Sigmoid colon (tissue), 6 donors: ENCODE measurements at regions not wholly inside any gene's neighbourhood (a gene's known extent, or its start where the extent isn't known, plus 50 kb on each side); places are given as distances from the start of the nearest gene placed in this dataset.

ENCODE experiments used
- DNase-seq: peaks from one replicate; pipeline ENCODE4 v3.0.0-alpha.2; 2019
- H3K27ac ChIP-seq, 4 donors: fragments of 200-600 bp; sonication (generic); one replicate each; pipeline ENCODE4 v1.5.1; 2016 to 2019; ENCODE audit warnings: mild to moderate bottlenecking in 1 of 4
- H3K27me3 ChIP-seq, 3 donors: fragments of 200-600 bp; sonication (generic); one replicate each; pipeline ENCODE4 v1.5.1; 2019; ENCODE audit warnings: mild to moderate bottlenecking in 1 of 3
- H3K36me3 ChIP-seq, 4 donors: fragments of 200-600 bp; sonication (generic); one replicate each; pipeline ENCODE4 v1.5.1; 2016 to 2019
- H3K4me1 ChIP-seq, 4 donors: fragments of 200-600 bp; sonication (generic); one replicate each; pipeline ENCODE4 v1.5.1; 2017 to 2019
- H3K4me3 ChIP-seq, 4 donors: fragments of 200-600 bp; sonication (generic); one replicate each; pipeline ENCODE4 v1.5.1; 2017 to 2019; ENCODE audit warnings: mild to moderate bottlenecking in 2 of 4, moderate library complexity in 1 of 4
- H3K9me3 ChIP-seq, 4 donors: fragments of 200-600 bp in 3 of 4; sonication (generic) in 3 of 4; one replicate each; pipeline versions ENCODE4 v1.5.1 to v1.6.1; 2013 to 2019
- EP300 ChIP-seq, 4 donors: sonication (generic); formaldehyde crosslinking; IDR thresholded peaks; one replicate each; pipeline ENCODE4 v1.6.1; 2017; ENCODE audit warnings: antibody characterized with exemption in 4 of 4
- POLR2A ChIP-seq, 2 donors: fragments of 450-650 bp; IDR thresholded peaks; one replicate each; pipeline ENCODE4 v1.6.1; 2016; ENCODE audit warnings: antibody characterized with exemption in 2 of 2, mild to moderate bottlenecking in 2 of 2, moderate library complexity in 2 of 2
- POLR2AphosphoS5 ChIP-seq, 4 donors: sonication (generic); formaldehyde crosslinking; IDR thresholded peaks; one replicate each; pipeline ENCODE4 v1.6.1; 2017; ENCODE audit warnings: antibody characterized with exemption in 4 of 4
- WGBS, 2 donors: extraction: QIAGEN DNeasy Blood & Tissue Kit; methylation state at CpG; one replicate each; pipeline ENCODE4 v1.1.7; 2013; 5-methylcytosine and 5-hydroxymethylcytosine counted together
- intact Hi-C: fragments of 100-400 bp; cut with DNase I; formaldehyde crosslinking; loops from one replicate; pipeline ENCODE4 v1.15.1; 2023
- TF ChIP-seq, protein P1 (sequence below), 4 experiments: fragments of 450-650 bp in 3 of 4; fragments of 200-600 bp in 1 of 4; IDR thresholded peaks; one replicate each; pipeline ENCODE4 v1.5.1; 2016 to 2019; ENCODE audit warnings: antibody characterized with exemption in 4 of 4, mild to moderate bottlenecking in 3 of 4, moderate library complexity in 2 of 4
- donor health status: healthy with polysubstance abuse.
- donor health status: healthy.

GRCh38 chr9:88220652-88221051, 82.4 kb upstream of the SPATA31C2 start:
- no peak overlapping the region for H3K4me3 ChIP-seq
- no peaks in the 10 kb centered on the region for H3K9me3 ChIP-seq
- 89 to 93% methylated on average over 20 of the region's 20 CpGs for WGBS, 2 donors
- TF ChIP-seq POLR2A (IDR thresholded peaks at IDR 0.05) (no peak), POLR2AphosphoS5 (IDR thresholded peaks at IDR 0.05) (no peak), EP300 (IDR thresholded peaks at IDR 0.05) (no peak)
- TF ChIP-seq, protein P1, sequence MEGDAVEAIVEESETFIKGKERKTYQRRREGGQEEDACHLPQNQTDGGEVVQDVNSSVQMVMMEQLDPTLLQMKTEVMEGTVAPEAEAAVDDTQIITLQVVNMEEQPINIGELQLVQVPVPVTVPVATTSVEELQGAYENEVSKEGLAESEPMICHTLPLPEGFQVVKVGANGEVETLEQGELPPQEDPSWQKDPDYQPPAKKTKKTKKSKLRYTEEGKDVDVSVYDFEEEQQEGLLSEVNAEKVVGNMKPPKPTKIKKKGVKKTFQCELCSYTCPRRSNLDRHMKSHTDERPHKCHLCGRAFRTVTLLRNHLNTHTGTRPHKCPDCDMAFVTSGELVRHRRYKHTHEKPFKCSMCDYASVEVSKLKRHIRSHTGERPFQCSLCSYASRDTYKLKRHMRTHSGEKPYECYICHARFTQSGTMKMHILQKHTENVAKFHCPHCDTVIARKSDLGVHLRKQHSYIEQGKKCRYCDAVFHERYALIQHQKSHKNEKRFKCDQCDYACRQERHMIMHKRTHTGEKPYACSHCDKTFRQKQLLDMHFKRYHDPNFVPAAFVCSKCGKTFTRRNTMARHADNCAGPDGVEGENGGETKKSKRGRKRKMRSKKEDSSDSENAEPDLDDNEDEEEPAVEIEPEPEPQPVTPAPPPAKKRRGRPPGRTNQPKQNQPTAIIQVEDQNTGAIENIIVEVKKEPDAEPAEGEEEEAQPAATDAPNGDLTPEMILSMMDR (IDR thresholded peaks at IDR 0.05), result no peak
- no peak overlapping the region for H3K27ac ChIP-seq
- DNase-seq, result no peak
- no peaks in the 10 kb centered on the region for H3K4me1 ChIP-seq
- H3K36me3 ChIP-seq, result no peaks in the 10 kb centered on the region
- intact Hi-C loops, result no loop called here
- no peaks in the 10 kb centered on the region for H3K27me3 ChIP-seq

- no peaks in the 10 kb centered on the region for H3K9me3 ChIP-seq
- no peaks in the 10 kb centered on the region for H3K4me1 ChIP-seq
- no peak for TF ChIP-seq POLR2AphosphoS5 (IDR thresholded peaks at IDR 0.05)
- TF ChIP-seq POLR2A (IDR thresholded peaks at IDR 0.05), result no peak
- TF ChIP-seq, protein P1 (IDR thresholded peaks at IDR 0.05), result no peak
- no peak for TF ChIP-seq EP300 (IDR thresholded peaks at IDR 0.05)
- H3K27me3 ChIP-seq, result no peaks in the 10 kb centered on the region
- WGBS, 2 donors, result 24 to 75% methylated on average over 4 of the region's 4 CpGs
- no peak overlapping the region for H3K27ac ChIP-seq
- intact Hi-C loops, result no loop called here
- DNase-seq, result no peak
- H3K4me3 ChIP-seq, result no peak overlapping the region
- H3K36me3 ChIP-seq, result no peaks in the 10 kb centered on the region
Observed at GRCh38 chr9:88219601-88220000, 81.3 kb upstream of the SPATA31C2 start.

GRCh38 chr9:88218726-88219125, 80.5 kb upstream of the SPATA31C2 start:
- Histone ChIP-seq H3K36me3 (no peaks in the 10 kb centered on the region), H3K27me3 (no peaks in the 10 kb centered on the region), H3K4me1 (no peaks in the 10 kb centered on the region), H3K4me3 (no peak overlapping the region), H3K9me3 (no peaks in the 10 kb centered on the region), H3K27ac (no peak overlapping the region)
- TF ChIP-seq, protein P1 (IDR thresholded peaks at IDR 0.05), result no peak
- TF ChIP-seq POLR2AphosphoS5 (IDR thresholded peaks at IDR 0.05) (no peak), EP300 (IDR thresholded peaks at IDR 0.05) (no peak), POLR2A (IDR thresholded peaks at IDR 0.05) (no peak)
- no peak for DNase-seq
- intact Hi-C loops, result no loop called here
- 74 to 85% methylated on average over 3 of the region's 3 CpGs for WGBS, 2 donors

GRCh38 chr9:88216126-88216995, 78.1 kb upstream of the SPATA31C2 start:
- no peak overlapping the region for H3K4me3 ChIP-seq
- H3K27ac ChIP-seq, result no peak overlapping the region
- no peaks in the 10 kb centered on the region for H3K9me3 ChIP-seq
- WGBS, 2 donors, result 90 to 93% methylated on average over 29 of the region's 29 CpGs
- TF ChIP-seq POLR2A (IDR thresholded peaks at IDR 0.05), result no peak
- no peak for TF ChIP-seq POLR2AphosphoS5 (IDR thresholded peaks at IDR 0.05)
- TF ChIP-seq, protein P1 (IDR thresholded peaks at IDR 0.05), result no peak
- no peak for TF ChIP-seq EP300 (IDR thresholded peaks at IDR 0.05)
- intact Hi-C loops, result no loop called here
- H3K27me3 ChIP-seq, result no peaks in the 10 kb centered on the region
- H3K4me1 ChIP-seq, result no peaks in the 10 kb centered on the region
- no peaks in the 10 kb centered on the region for H3K36me3 ChIP-seq
- no peak for DNase-seq
